Right atrium auricular region (tissue), 2 donors: ENCODE measurements at regions not wholly inside any gene's neighbourhood (a gene's known extent, or its start where the extent isn't known, plus 50 kb on each side); places are given as distances from the start of the nearest gene placed in this dataset.

Experiments
- DNase-seq: peaks from one replicate; pipeline ENCODE4 v3.0.0-alpha.2; 2019; ENCODE audit warnings: low spot score
- H3K27ac ChIP-seq, 2 donors: fragments of 200-600 bp; sonication (generic); 1 replicate in 1 of 2; 2 replicates in 1 of 2; pipeline ENCODE4 v1.5.1; 2016 to 2019
- H3K27me3 ChIP-seq, 2 donors: fragments of 200-600 bp; sonication (generic); one replicate each; pipeline versions ENCODE4 v1.5.1 to v1.6.0; 2017 to 2019
- H3K36me3 ChIP-seq: fragments of 200-600 bp; sonication (generic); one replicate; pipeline ENCODE4 v1.5.1; 2016
- H3K4me1 ChIP-seq, 2 donors: fragments of 200-600 bp; sonication (generic); one replicate each; pipeline versions ENCODE4 v1.5.1 to v1.6.0; 2017 to 2019
- H3K4me3 ChIP-seq, 2 donors: fragments of 200-600 bp; sonication (generic); 1 replicate in 1 of 2; 2 replicates in 1 of 2; pipeline ENCODE4 v1.5.1; 2017 to 2019; ENCODE audit warnings: mild to moderate bottlenecking in 1 of 2, moderate library complexity in 1 of 2
- H3K9me3 ChIP-seq, 2 donors: fragments of 200-600 bp; sonication (generic); one replicate each; pipeline ENCODE4 v1.5.1; 2019
- CTCF ChIP-seq, 2 donors: fragments of 200-600 bp; sonication (generic); IDR thresholded peaks; one replicate each; pipeline ENCODE4 v1.5.1; 2019; ENCODE audit warnings: antibody characterized with exemption in 2 of 2

GRCh38 chr2:185633621-185634020, 105.0 kb upstream of the FSIP2 start:
- H3K36me3 ChIP-seq = no peaks in the 10 kb centered on the region
- no peak for TF ChIP-seq CTCF (IDR thresholded peaks at IDR 0.05)
- no peak overlapping the region for H3K4me3 ChIP-seq
- no peak for DNase-seq
- H3K27ac ChIP-seq = no peak overlapping the region
- no peaks in the 10 kb centered on the region for H3K27me3 ChIP-seq
- no peaks in the 10 kb centered on the region for H3K9me3 ChIP-seq
- no peaks in the 10 kb centered on the region for H3K4me1 ChIP-seq

- Histone ChIP-seq H3K36me3 (no peaks in the 10 kb centered on the region), H3K27me3 (no peaks in the 10 kb centered on the region), H3K4me3 (no peak overlapping the region), H3K27ac (no peak overlapping the region), H3K4me1 (no peaks in the 10 kb centered on the region), H3K9me3 (no peaks in the 10 kb centered on the region)
- no peak for DNase-seq
- no peak for TF ChIP-seq CTCF (IDR thresholded peaks at IDR 0.05)
Observed at GRCh38 chr2:185638771-185639170, 99.8 kb upstream of the FSIP2 start.

GRCh38 chr2:185640588-185640987, 98.0 kb upstream of the FSIP2 start:
- Histone ChIP-seq H3K36me3 (no peaks in the 10 kb centered on the region), H3K27ac (no peak overlapping the region), H3K4me1 (no peaks in the 10 kb centered on the region), H3K27me3 (no peaks in the 10 kb centered on the region), H3K4me3 (no peak overlapping the region), H3K9me3 (no peaks in the 10 kb centered on the region)
- no peak for TF ChIP-seq CTCF (IDR thresholded peaks at IDR 0.05)
- DNase-seq = no peak

- no peak for TF ChIP-seq CTCF (IDR thresholded peaks at IDR 0.05)
- H3K4me1 ChIP-seq = no peaks in the 10 kb centered on the region
- no peak for DNase-seq
- no peaks in the 10 kb centered on the region for H3K36me3 ChIP-seq
- no peaks in the 10 kb centered on the region for H3K9me3 ChIP-seq
- H3K27ac ChIP-seq = no peak overlapping the region
- no peak overlapping the region for H3K4me3 ChIP-seq
- no peaks in the 10 kb centered on the region for H3K27me3 ChIP-seq
Observed at GRCh38 chr2:185643434-185643833, 95.2 kb upstream of the FSIP2 start.

GRCh38 chr2:185644828-185645227, 93.8 kb upstream of the FSIP2 start:
- no peak for DNase-seq
- H3K27ac ChIP-seq = no peak overlapping the region
- H3K9me3 ChIP-seq = no peaks in the 10 kb centered on the region
- H3K4me1 ChIP-seq = no peaks in the 10 kb centered on the region
- TF ChIP-seq CTCF (IDR thresholded peaks at IDR 0.05) = no peak
- no peaks in the 10 kb centered on the region for H3K36me3 ChIP-seq
- H3K4me3 ChIP-seq = no peak overlapping the region
- no peaks in the 10 kb centered on the region for H3K27me3 ChIP-seq

GRCh38 chr2:185645529-185645928, 93.1 kb upstream of the FSIP2 start:
- Histone ChIP-seq H3K36me3 (no peaks in the 10 kb centered on the region), H3K4me3 (no peak overlapping the region), H3K4me1 (no peaks in the 10 kb centered on the region), H3K27me3 (no peaks in the 10 kb centered on the region), H3K27ac (no peak overlapping the region), H3K9me3 (no peaks in the 10 kb centered on the region)
- TF ChIP-seq CTCF (IDR thresholded peaks at IDR 0.05) = no peak
- DNase-seq = no peak
